K562 (cell line): ENCODE measurements at regions not wholly inside any gene's neighbourhood (a gene's known extent, or its start where the extent isn't known, plus 50 kb on each side); places are given as distances from the start of the nearest gene placed in this dataset.

Source experiments
- ATAC-seq: fragments of 200-7000 bp; cut with Tn5 transposase; 3 replicates; pipeline ENCODE4 v1.9.1; 2020; ENCODE audit warnings: moderate library complexity
- BruUV-seq: library from RNA; stranded (reverse); fragments of 400-500 nt; replicated peaks from 2 replicates; lab custom pipeline; 2021; lab: Mats Ljungman, UMichigan
- CTCF ChIA-PET: fragments of 300-600 bp; formaldehyde crosslinking; extraction: SDS; loops from one replicate; lab custom pipeline; 2021; ENCODE audit warnings: low intra/inter-chr PET ratio; lab: Yijun Ruan, JAX
- POLR2A ChIA-PET: fragments of 300-600, 350-650 bp; sonication (Branson Sonifier 250); formaldehyde crosslinking; extraction: SDS; loops from one replicate; lab custom pipeline; 2021; ENCODE audit warnings: antibody characterized with exemption, inconsistent platforms; lab: Yijun Ruan, JAX
- DNase-seq, 4 experiments: peaks; one replicate each; pipeline versions ENCODE4 v3.0.0 to v3.0.0-alpha.2; 2011 to 2018; ENCODE audit warnings: low spot score in 3 of 4, mixed read lengths in 3 of 4; ENCODE audit errors: extremely low read depth in 1 of 4
- FAIRE-seq: peaks from 2 replicates; lab custom pipeline; 2011; peaks lifted over from hg19 to GRCh38; lab: Jason Lieb, UNC
- H2AFZ ChIP-seq: 2 replicates; pipeline ENCODE4 v1.6.0; 2011; ENCODE audit warnings: low read depth, low read length, control low read depth, inconsistent platforms
- H3K27ac ChIP-seq: fragments of 200-600 bp; 3 replicates; pipeline ENCODE4 v1.8.0; 2011; ENCODE audit warnings: low read depth, mild to moderate bottlenecking, control low read depth, inconsistent platforms, low read length, moderate library complexity, mixed read lengths; ENCODE audit errors: extremely low read depth
- H3K27me3 ChIP-seq, 2 experiments: fragments of 300-600 bp in 1 of 2; 2 replicates in 1 of 2; 3 replicates in 1 of 2; pipeline versions ENCODE4 v1.6.0 to v1.8.0; 2011; ENCODE audit warnings: inconsistent platforms in 2 of 2, low read length in 2 of 2, mild to moderate bottlenecking in 1 of 2, mixed read lengths in 1 of 2, moderate library complexity in 1 of 2; ENCODE audit not compliant: control insufficient read depth in 2 of 2, insufficient read depth in 2 of 2
- H3K36me3 ChIP-seq: fragments of 300-600 bp; 3 replicates; pipeline ENCODE4 v1.8.0; 2011; ENCODE audit warnings: mild to moderate bottlenecking, low read length, inconsistent platforms; ENCODE audit not compliant: control insufficient read depth, insufficient read depth
- H3K4me1 ChIP-seq, 2 experiments: fragments of 200-600 bp in 1 of 2; replicated peaks in 1 of 2; 2 replicates in 1 of 2; 3 replicates in 1 of 2; pipeline versions ENCODE4 v1.5.1 to v1.8.0; 2011; ENCODE audit warnings: inconsistent platforms in 2 of 2, low read length in 2 of 2, mild to moderate bottlenecking in 1 of 2, mixed read lengths in 1 of 2, moderate library complexity in 1 of 2; ENCODE audit not compliant: control insufficient read depth in 2 of 2, insufficient read depth in 2 of 2
- H3K4me2 ChIP-seq: 2 replicates; pipeline ENCODE4 v1.6.1; 2011; ENCODE audit warnings: low read length, control low read depth, inconsistent platforms, mixed read lengths; ENCODE audit not compliant: insufficient read depth
- H3K4me3 ChIP-seq: fragments of 200-600 bp; sonication (generic), shearing (Covaris generic); 2 replicates; pipeline ENCODE4 v1.5.1; 2016; ENCODE audit warnings: control low read depth, inconsistent platforms
- H3K79me2 ChIP-seq: fragments of 200-600 bp; 3 replicates; pipeline ENCODE4 v1.8.0; 2011; ENCODE audit warnings: low read length, inconsistent platforms; ENCODE audit not compliant: control insufficient read depth, insufficient read depth
- H3K9ac ChIP-seq, 2 experiments: 2 replicates each; pipeline versions ENCODE4 v1.6.0 to v1.6.1; 2011; ENCODE audit warnings: low read depth in 2 of 2, low read length in 2 of 2, control low read depth in 1 of 2, inconsistent platforms in 1 of 2, mild to moderate bottlenecking in 1 of 2, mixed read lengths in 1 of 2; ENCODE audit not compliant: insufficient read depth in 1 of 2
- H3K9me1 ChIP-seq: one replicate; pipeline ENCODE4 v1.6.0; 2011; ENCODE audit warnings: inconsistent platforms, mild to moderate bottlenecking, low read length, moderate library complexity; ENCODE audit not compliant: control insufficient read depth, insufficient read depth
- H3K9me3 ChIP-seq: replicated peaks from 2 replicates; pipeline ENCODE4 v1.5.1; 2011; ENCODE audit warnings: low read depth, low read length, inconsistent platforms; ENCODE audit not compliant: control insufficient read depth, insufficient read depth
- H4K20me1 ChIP-seq: replicated peaks from 2 replicates; pipeline ENCODE4 v1.6.1; 2011; ENCODE audit warnings: low read length, inconsistent platforms, mixed read lengths; ENCODE audit not compliant: control insufficient read depth, insufficient read depth
- CHAMP1 ChIP-seq: fragments of 450-650 bp; IDR thresholded peaks from 2 replicates; pipeline ENCODE4 v1.6.1; 2016; ENCODE audit warnings: mild to moderate bottlenecking
- CTBP1 ChIP-seq: fragments of 450-650 bp; IDR thresholded peaks from 2 replicates; pipeline ENCODE4 v1.6.1; 2016; ENCODE audit warnings: borderline replicate concordance
- DEAF1 ChIP-seq: fragments of 450-650 bp; formaldehyde crosslinking; IDR thresholded peaks from 2 replicates; pipeline ENCODE4 v1.4.0; 2020; ENCODE audit warnings: mild to moderate bottlenecking, moderate library complexity
- ELF4 ChIP-seq: fragments of 450-650 bp; formaldehyde crosslinking; IDR thresholded peaks from 2 replicates; pipeline ENCODE4 v1.4.0; 2022; ENCODE audit warnings: missing genetic modification characterization
- ETV1 ChIP-seq: fragments of 450-650 bp; conservative IDR thresholded peaks from 2 replicates; pipeline ENCODE4 v1.6.1; 2016; ENCODE audit warnings: missing genetic modification characterization, control low read depth, low read depth, missing compliant biosample characterization
- HNRNPLL ChIP-seq: fragments of 200-400 bp; formaldehyde crosslinking; IDR thresholded peaks from 2 replicates; pipeline ENCODE4 v1.6.1; 2017; ENCODE audit warnings: low read length, low read depth, mild to moderate bottlenecking; ENCODE audit not compliant: poor library complexity, severe bottlenecking
- MCM7 ChIP-seq, 2 experiments: fragments of 450-650 bp; IDR thresholded peaks; 2 replicates each; pipeline ENCODE4 v1.6.1; 2016 to 2018
- MECOM ChIP-seq: fragments of 250-450 bp; sonication (Bioruptor Pico); IDR thresholded peaks from 2 replicates; pipeline ENCODE4 v1.8.0; 2022; ENCODE audit warnings: inconsistent platforms
- RHOXF2B ChIP-seq: fragments of 250-450 bp; sonication (Bioruptor Pico); conservative IDR thresholded peaks from 2 replicates; pipeline ENCODE4 v1.5.1; 2021
- RREB1 ChIP-seq: fragments of 250-450 bp; sonication (Bioruptor Pico); IDR thresholded peaks from 2 replicates; pipeline ENCODE4 v1.4.0; 2020
- TARDBP ChIP-seq: fragments of 450-650 bp; IDR thresholded peaks from 2 replicates; pipeline ENCODE4 v1.6.1; 2016
- ZNF586 ChIP-seq: fragments of 450-650 bp; formaldehyde crosslinking; conservative IDR thresholded peaks from 2 replicates; pipeline ENCODE4 v1.4.0; 2020; ENCODE audit warnings: mild to moderate bottlenecking, moderate library complexity
- ZNF699 ChIP-seq: fragments of 250-450 bp; sonication (Bioruptor Pico); IDR thresholded peaks from 2 replicates; pipeline ENCODE4 v1.8.0; 2021; ENCODE audit warnings: mild to moderate bottlenecking, moderate library complexity; ENCODE audit not compliant: insufficient replicate concordance
- WGBS: fragments of 100-300 bp; shearing (Covaris generic); methylation state at CpG from one replicate; pipeline ENCODE4 v1.1.6; 2016; ENCODE audit warnings: low coverage, mixed read lengths; ENCODE audit not compliant: insufficient coverage; ENCODE audit errors: missing lambda C conversion rate; 5-methylcytosine and 5-hydroxymethylcytosine counted together
- in situ Hi-C: fragments of 300-500 bp; cut with MboI; formaldehyde crosslinking; loops from 4 replicates; pipeline ENCODE4 v1.15.0; 2018; ENCODE audit warnings: inconsistent platforms, mixed read lengths
- intact Hi-C: fragments of 100-400 bp; cut with micrococcal nuclease; formaldehyde crosslinking; loops from 2 replicates; pipeline ENCODE4 v1.14.2; 2022

- intact Hi-C loops: no loop called here
- H3K4me1 ChIP-seq: no peaks in the 10 kb centered on the region
- WGBS: 3% methylated on average over 12 of the region's 14 CpGs
- no peak overlapping the region for H3K9ac ChIP-seq
- no peak overlapping the region for H3K4me2 ChIP-seq
- no peaks in the 10 kb centered on the region for H3K9me1 ChIP-seq
- FAIRE-seq (no peak), ATAC-seq (no peak), DNase-seq (no peak)
- no peaks in the 10 kb centered on the region for H3K36me3 ChIP-seq
- no peak overlapping the region for H3K27ac ChIP-seq
- H4K20me1 ChIP-seq: no peaks in the 10 kb centered on the region
- H3K9me3 ChIP-seq: no peaks in the 10 kb centered on the region
- H2AFZ ChIP-seq: no peak overlapping the region
- in situ Hi-C loops: no loop called here
- BruUV-seq: no TSS peak
- ChIA-PET POLR2A (no interaction called here), CTCF (no interaction called here)
- H3K4me3 ChIP-seq: no peak overlapping the region
- H3K27me3 ChIP-seq: peaks cover 2 to 74% of the 10 kb centered on the region in 2 experiments; a peak in 2 of 5 replicates
- no peaks in the 10 kb centered on the region for H3K79me2 ChIP-seq
- TF ChIP-seq RREB1 (CRISPR knock-in tag) (no peak), HNRNPLL (no peak), DEAF1 (no peak), ZNF586 (no peak), CHAMP1 (no peak), ELF4 (CRISPR knock-in tag) (no peak), ZNF699 (CRISPR knock-in tag) (no peak), MCM7 (IDR thresholded peaks at IDR 0.05) (no peak), MECOM (CRISPR knock-in tag) (no peak), CTBP1 (no peak), ETV1 (tag) (no peak), TARDBP (no peak), RHOXF2B (no peak)
Measured at GRCh38 chr2:240351826-240352426, 83.5 kb upstream of the GPC1 start.
